ENCODE measurements at regions not wholly inside any gene's neighbourhood (a gene's known extent, or its start where the extent isn't known, plus 50 kb on each side); places are given as distances from the start of the nearest gene placed in this dataset.

DNA sequence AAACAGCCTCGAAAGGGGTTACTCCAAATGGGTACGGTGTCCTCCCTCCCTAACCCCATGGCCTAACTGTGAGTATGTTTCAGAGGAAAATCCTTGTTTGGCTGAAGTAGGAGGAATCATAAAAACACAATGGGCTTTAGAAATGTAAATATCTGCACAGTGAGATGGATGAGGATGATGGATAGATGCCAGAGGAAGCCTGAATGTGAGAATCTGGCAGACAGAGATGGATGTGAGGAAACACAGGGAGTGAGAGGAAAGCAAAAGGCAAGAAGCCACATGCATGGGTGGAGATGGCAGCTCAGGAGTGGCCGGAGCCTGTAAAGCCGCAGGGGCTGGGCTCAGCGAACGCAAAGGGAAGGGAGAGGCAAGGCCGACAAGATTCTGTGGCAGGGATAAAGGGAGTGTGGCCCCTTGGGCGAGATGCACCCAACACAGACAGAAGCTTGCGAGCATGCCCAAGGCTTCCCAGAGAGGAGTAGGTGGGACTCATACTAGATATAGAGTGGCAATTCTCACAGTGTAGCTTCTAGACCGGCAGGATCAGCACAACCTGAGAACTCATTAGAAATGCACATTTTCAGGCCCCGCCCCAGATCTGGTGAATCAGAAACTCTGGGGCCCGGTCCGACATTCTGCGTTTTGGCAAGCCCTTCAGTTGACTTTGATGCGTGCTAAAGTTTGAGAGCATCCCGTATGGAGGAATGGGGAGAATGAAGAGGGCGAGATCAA lies 237.3 kb upstream of the CADM1 start:
- Histone ChIP-seq H3K36me3 (ENCODE audit: control insufficient read depth, insufficient read depth, low read length) (no peaks in the 10 kb centered on the region), H3K4me1 (ENCODE audit: control insufficient read depth, insufficient read depth, low read length) (no peaks in the 10 kb centered on the region), H3K27ac (ENCODE audit: low read length) (no peak overlapping the region), H3K9me3 (ENCODE audit: control insufficient read depth, insufficient read depth, low read depth, low read length) (no peaks in the 10 kb centered on the region), H3K27me3 (ENCODE audit: control insufficient read depth, insufficient read depth, low read length) (no peaks in the 10 kb centered on the region), H3K4me3 (ENCODE audit: low read depth in 2 of 2, low read length in 2 of 2) (no peak overlapping the region)
- intact Hi-C loops (cut with micrococcal nuclease; ENCODE audit: unreplicated experiment), result no loop called here
- in situ Hi-C loops (cut with HindIII; ENCODE audit: low pct_unique_long_range_greater_than_20kb, low sequenced_read_pairs), result no loop called here
- TF ChIP-seq, protein P1, sequence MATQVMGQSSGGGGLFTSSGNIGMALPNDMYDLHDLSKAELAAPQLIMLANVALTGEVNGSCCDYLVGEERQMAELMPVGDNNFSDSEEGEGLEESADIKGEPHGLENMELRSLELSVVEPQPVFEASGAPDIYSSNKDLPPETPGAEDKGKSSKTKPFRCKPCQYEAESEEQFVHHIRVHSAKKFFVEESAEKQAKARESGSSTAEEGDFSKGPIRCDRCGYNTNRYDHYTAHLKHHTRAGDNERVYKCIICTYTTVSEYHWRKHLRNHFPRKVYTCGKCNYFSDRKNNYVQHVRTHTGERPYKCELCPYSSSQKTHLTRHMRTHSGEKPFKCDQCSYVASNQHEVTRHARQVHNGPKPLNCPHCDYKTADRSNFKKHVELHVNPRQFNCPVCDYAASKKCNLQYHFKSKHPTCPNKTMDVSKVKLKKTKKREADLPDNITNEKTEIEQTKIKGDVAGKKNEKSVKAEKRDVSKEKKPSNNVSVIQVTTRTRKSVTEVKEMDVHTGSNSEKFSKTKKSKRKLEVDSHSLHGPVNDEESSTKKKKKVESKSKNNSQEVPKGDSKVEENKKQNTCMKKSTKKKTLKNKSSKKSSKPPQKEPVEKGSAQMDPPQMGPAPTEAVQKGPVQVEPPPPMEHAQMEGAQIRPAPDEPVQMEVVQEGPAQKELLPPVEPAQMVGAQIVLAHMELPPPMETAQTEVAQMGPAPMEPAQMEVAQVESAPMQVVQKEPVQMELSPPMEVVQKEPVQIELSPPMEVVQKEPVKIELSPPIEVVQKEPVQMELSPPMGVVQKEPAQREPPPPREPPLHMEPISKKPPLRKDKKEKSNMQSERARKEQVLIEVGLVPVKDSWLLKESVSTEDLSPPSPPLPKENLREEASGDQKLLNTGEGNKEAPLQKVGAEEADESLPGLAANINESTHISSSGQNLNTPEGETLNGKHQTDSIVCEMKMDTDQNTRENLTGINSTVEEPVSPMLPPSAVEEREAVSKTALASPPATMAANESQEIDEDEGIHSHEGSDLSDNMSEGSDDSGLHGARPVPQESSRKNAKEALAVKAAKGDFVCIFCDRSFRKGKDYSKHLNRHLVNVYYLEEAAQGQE (IDR thresholded peaks at IDR 0.05; ENCODE audit: insufficient read depth in 1 of 2, low read depth in 2 of 2, low read length in 1 of 2), result no peak
- TF ChIP-seq TCF7L2 (IDR thresholded peaks at IDR 0.05; ENCODE audit: low read depth, low read length), result no peak
- no peak for TF ChIP-seq CTCF (IDR thresholded peaks at IDR 0.05)
- TF ChIP-seq POLR2AphosphoS5 (IDR thresholded peaks at IDR 0.05; ENCODE audit: low read depth, low read length), result no peak
- no peak for TF ChIP-seq SIN3A (IDR thresholded peaks at IDR 0.05; ENCODE audit: borderline replicate concordance, insufficient read depth, low read depth, low read length)
- ChIA-PET CTCF (no interaction called here), POLR2A (no interaction called here)
- DNase-seq (ENCODE audit: low read depth, low spot score), result no peak
- no peak for ATAC-seq
- no TSS peak for BruUV-seq (replicated peaks)

GRCh38 chr11:115740324-115740723 lies 236.1 kb upstream of the CADM1 start:
- POLR2A ChIA-PET, result no interaction called here
- no peaks in the 10 kb centered on the region for H3K27me3 ChIP-seq (ENCODE audit: control insufficient read depth, insufficient read depth, low read length)
- in situ Hi-C loops (cut with HindIII; ENCODE audit: low pct_unique_long_range_greater_than_20kb, low sequenced_read_pairs) (no loop called here), intact Hi-C loops (cut with micrococcal nuclease; ENCODE audit: unreplicated experiment) (no loop called here)
- H3K4me1 ChIP-seq (ENCODE audit: control insufficient read depth, insufficient read depth, low read length), result no peaks in the 10 kb centered on the region
- H3K9me3 ChIP-seq (ENCODE audit: control insufficient read depth, insufficient read depth, low read depth, low read length), result no peaks in the 10 kb centered on the region
- DNase-seq (ENCODE audit: low read depth, low spot score) (no peak), ATAC-seq (no peak)
- TF ChIP-seq CTCF (IDR thresholded peaks at IDR 0.05) (no peak), POLR2AphosphoS5 (IDR thresholded peaks at IDR 0.05; ENCODE audit: low read depth, low read length) (no peak), TCF7L2 (IDR thresholded peaks at IDR 0.05; ENCODE audit: low read depth, low read length) (no peak), SIN3A (IDR thresholded peaks at IDR 0.05; ENCODE audit: borderline replicate concordance, insufficient read depth, low read depth, low read length) (no peak)
- TF ChIP-seq, protein P1 (IDR thresholded peaks at IDR 0.05; ENCODE audit: insufficient read depth in 1 of 2, low read depth in 2 of 2, low read length in 1 of 2), result no peak
- H3K27ac ChIP-seq (ENCODE audit: low read length), result no peak overlapping the region
- no peaks in the 10 kb centered on the region for H3K36me3 ChIP-seq (ENCODE audit: control insufficient read depth, insufficient read depth, low read length)
- CTCF ChIA-PET, result no interaction called here
- no peak overlapping the region for H3K4me3 ChIP-seq (ENCODE audit: low read depth in 2 of 2, low read length in 2 of 2)
- no TSS peak for BruUV-seq (replicated peaks)
